Activated CD4-positive, alpha-beta memory T cell treated with anti-CD3 and anti-CD28 coated beads, Interleukin-2, amount 10 ng/mL, durations not matched to agents 7 days and 5 days (primary cell): ENCODE measurements at regions not wholly inside any gene's neighbourhood (a gene's known extent, or its start where the extent isn't known, plus 50 kb on each side); places are given as distances from the start of the nearest gene placed in this dataset.

Experiments used
- CTCF ChIA-PET: fragments of 350-600 bp; sonication (Branson Sonifier 250); formaldehyde crosslinking; loops from one replicate; lab custom pipeline; 2021; ENCODE audit warnings: antibody characterized with exemption, inconsistent platforms; lab: Charles Lee
- POLR2A ChIA-PET: fragments of 350-600 bp; sonication (Branson Sonifier 250); formaldehyde crosslinking; loops from one replicate; lab custom pipeline; 2021; ENCODE audit warnings: antibody characterized with exemption; lab: Charles Lee
- DNase-seq: peaks from one replicate; pipeline ENCODE4 v3.0.0-alpha.2; 2020
- H3K27ac Mint-ChIP-seq: one replicate; pipeline ENCODE4 v1.8.0; 2021; ENCODE audit warnings: mild to moderate bottlenecking, mixed read lengths
- H3K27me3 Mint-ChIP-seq: one replicate; pipeline ENCODE4 v1.8.0; 2021; ENCODE audit warnings: mixed read lengths
- H3K36me3 Mint-ChIP-seq: one replicate; pipeline ENCODE4 v1.8.0; 2021; ENCODE audit warnings: low read depth, mixed read lengths
- H3K4me1 Mint-ChIP-seq: one replicate; pipeline ENCODE4 v1.8.0; 2021; ENCODE audit warnings: mixed read lengths
- H3K4me3 Mint-ChIP-seq: one replicate; pipeline ENCODE4 v1.8.0; 2021; ENCODE audit warnings: mild to moderate bottlenecking, mixed read lengths
- H3K9me3 Mint-ChIP-seq: one replicate; pipeline ENCODE4 v1.8.0; 2021; ENCODE audit warnings: mixed read lengths

- POLR2A ChIA-PET, result no interaction called here
Measured at GRCh38 chr2:12649602-12650400, 66.9 kb upstream of the TRIB2 start.

GRCh38 chr2:12651641-12652040 lies 65.1 kb upstream of the TRIB2 start:
- no peak overlapping the region for H3K27ac Mint-ChIP-seq
- peaks cover 4% of the 10 kb centered on the region for H3K9me3 Mint-ChIP-seq
- H3K27me3 Mint-ChIP-seq, result peaks cover 5% of the 10 kb centered on the region
- no peak overlapping the region for H3K4me3 Mint-ChIP-seq
- ChIA-PET POLR2A (interaction anchor here (0.9 kb wide), 1 partner anchor 62 kb away, joined by 3 read pairs; no protein-coding TSS in a partner anchor), CTCF (no interaction called here)
- DNase-seq, result no peak
- H3K36me3 Mint-ChIP-seq, result no peaks in the 10 kb centered on the region
- H3K4me1 Mint-ChIP-seq, result no peaks in the 10 kb centered on the region

More at GRCh38 chr2:12649602-12650400, 66.9 kb upstream of the TRIB2 start:
- Mint-ChIP-seq H3K4me1 (no peaks in the 10 kb centered on the region), H3K27me3 (peaks cover 5% of the 10 kb centered on the region), H3K27ac (no peak overlapping the region), H3K4me3 (no peak overlapping the region), H3K9me3 (peaks cover 8% of the 10 kb centered on the region), H3K36me3 (no peaks in the 10 kb centered on the region)
- no peak for DNase-seq
- CTCF ChIA-PET, result no interaction called here

DNA sequence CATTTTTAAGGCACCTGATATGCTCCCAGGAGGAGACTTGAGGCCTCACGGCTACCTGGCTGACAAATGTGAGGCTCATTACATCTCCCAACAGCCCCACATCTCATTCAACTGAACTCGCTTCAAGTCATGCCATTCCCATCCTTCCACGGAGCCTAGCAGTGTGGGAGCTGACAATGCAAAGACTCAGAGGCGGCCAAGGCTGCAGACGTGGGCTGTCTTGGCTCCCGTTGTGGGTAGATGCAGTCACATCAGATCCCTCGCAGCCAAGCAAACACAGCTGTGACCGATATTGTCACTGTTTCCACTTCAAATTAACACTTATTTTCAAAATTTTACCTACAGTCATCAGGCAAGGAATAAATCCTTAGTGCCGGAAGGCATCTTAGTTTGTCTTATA lies 64.0 kb upstream of the TRIB2 start:
- Mint-ChIP-seq H3K27me3 (peaks cover 5% of the 10 kb centered on the region), H3K4me3 (no peak overlapping the region), H3K4me1 (peaks cover under 1% of the 10 kb centered on the region), H3K9me3 (peaks cover under 1% of the 10 kb centered on the region), H3K36me3 (no peaks in the 10 kb centered on the region), H3K27ac (no peak overlapping the region)
- ChIA-PET POLR2A (no interaction called here), CTCF (no interaction called here)
- DNase-seq, result no peak

DNA sequence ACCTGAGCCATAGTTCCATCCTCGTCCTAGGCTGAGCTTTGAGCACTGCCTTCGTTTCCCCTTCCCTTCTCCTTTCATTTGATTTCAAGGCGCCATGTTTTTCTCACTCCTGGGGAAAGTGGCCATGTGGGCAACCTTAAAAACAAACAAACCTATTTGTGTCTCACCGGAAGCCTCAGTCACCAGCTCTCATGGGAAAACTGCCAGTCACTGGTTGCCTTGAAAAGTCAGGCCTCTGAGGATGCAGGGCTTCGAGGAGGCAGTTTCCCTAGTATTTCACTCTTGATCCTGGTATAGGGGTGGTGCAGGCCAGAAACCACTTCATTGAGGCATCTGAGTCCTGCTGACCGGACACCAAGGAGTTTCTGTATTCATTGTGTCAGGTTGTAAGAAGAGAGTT lies 59.2 kb upstream of the TRIB2 start:
- Mint-ChIP-seq H3K9me3 (peaks cover 2% of the 10 kb centered on the region), H3K4me1 (peaks cover 7% of the 10 kb centered on the region), H3K36me3 (no peaks in the 10 kb centered on the region), H3K27me3 (no peaks in the 10 kb centered on the region), H3K4me3 (no peak overlapping the region), H3K27ac (no peak overlapping the region)
- CTCF ChIA-PET, result no interaction called here
- POLR2A ChIA-PET, result no interaction called here
- DNase-seq, result no peak

GRCh38 chr2:12658310-12658945 lies 58.3 kb upstream of the TRIB2 start:
- Mint-ChIP-seq H3K27ac (no peak overlapping the region), H3K4me3 (no peak overlapping the region), H3K9me3 (peaks cover 2% of the 10 kb centered on the region), H3K36me3 (no peaks in the 10 kb centered on the region), H3K27me3 (no peaks in the 10 kb centered on the region), H3K4me1 (peaks cover 7% of the 10 kb centered on the region)
- DNase-seq, result no peak
- POLR2A ChIA-PET, result no interaction called here
- CTCF ChIA-PET, result interaction anchor here (1.3 kb wide), 1 partner anchor 58 kb away, joined by 3 read pairs; the partner anchor contains the start of gene TRIB2

DNA sequence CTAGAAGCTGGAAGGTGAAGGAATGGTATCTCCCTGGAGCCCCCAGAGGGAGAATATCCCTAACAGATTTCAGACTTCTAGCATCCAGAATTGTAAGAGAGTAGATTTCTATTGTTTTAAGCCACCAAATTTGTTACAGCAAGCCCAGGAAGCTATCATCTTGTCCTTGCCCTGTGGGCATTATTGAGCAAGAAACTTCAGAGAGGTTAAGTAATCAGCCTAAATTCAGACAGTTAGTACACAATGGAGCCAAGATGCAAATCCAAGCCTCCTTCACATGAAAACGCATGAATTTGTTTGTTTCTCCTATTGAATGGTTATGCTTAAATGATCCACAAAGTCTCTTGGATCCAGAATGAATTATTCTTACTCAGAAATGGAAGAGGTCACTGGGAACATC lies 55.2 kb upstream of the TRIB2 start:
- peaks cover 7% of the 10 kb centered on the region for H3K4me1 Mint-ChIP-seq
- H3K27me3 Mint-ChIP-seq, result peaks cover 5% of the 10 kb centered on the region
- ChIA-PET POLR2A (no interaction called here), CTCF (no interaction called here)
- peaks cover 12% of the 10 kb centered on the region for H3K36me3 Mint-ChIP-seq
- DNase-seq, result no peak
- no peak overlapping the region for H3K4me3 Mint-ChIP-seq
- no peak overlapping the region for H3K27ac Mint-ChIP-seq
- H3K9me3 Mint-ChIP-seq, result peaks cover 15% of the 10 kb centered on the region

- peaks cover 12% of the 10 kb centered on the region for H3K36me3 Mint-ChIP-seq
- H3K4me1 Mint-ChIP-seq, result peaks cover under 1% of the 10 kb centered on the region
- peaks cover 18% of the 10 kb centered on the region for H3K9me3 Mint-ChIP-seq
- POLR2A ChIA-PET, result no interaction called here
- H3K27ac Mint-ChIP-seq, result no peak overlapping the region
- DNase-seq, result no peak
- peaks cover 5% of the 10 kb centered on the region for H3K27me3 Mint-ChIP-seq
- CTCF ChIA-PET, result no interaction called here
- H3K4me3 Mint-ChIP-seq, result no peak overlapping the region
Measured at GRCh38 chr2:12663306-12664037, 53.3 kb upstream of the TRIB2 start.

DNA sequence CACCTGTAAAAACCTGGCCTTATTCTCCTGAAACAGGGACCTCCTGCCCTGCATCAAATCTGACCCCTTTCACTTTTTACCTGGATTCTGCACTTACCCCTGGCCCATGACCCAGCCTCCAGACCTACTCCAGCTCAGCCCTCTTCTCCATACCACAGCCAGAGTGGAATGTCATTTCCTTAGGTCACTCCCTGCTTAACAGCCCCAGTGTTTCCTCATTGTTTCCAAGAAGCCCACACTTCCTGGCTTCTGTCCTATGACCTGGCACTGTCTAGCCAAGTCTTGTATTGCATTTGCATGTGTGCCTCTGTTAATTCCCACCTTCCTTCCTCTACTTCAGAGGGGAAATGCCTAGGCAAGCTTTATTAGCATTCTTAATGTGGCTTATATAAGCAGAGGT lies 51.4 kb upstream of the TRIB2 start:
- Mint-ChIP-seq H3K4me3 (no peak overlapping the region), H3K4me1 (no peaks in the 10 kb centered on the region), H3K27me3 (peaks cover 5% of the 10 kb centered on the region), H3K36me3 (peaks cover 12% of the 10 kb centered on the region), H3K9me3 (peaks cover 18% of the 10 kb centered on the region), H3K27ac (no peak overlapping the region)
- CTCF ChIA-PET, result no interaction called here
- POLR2A ChIA-PET, result no interaction called here
- DNase-seq, result no peak

DNA sequence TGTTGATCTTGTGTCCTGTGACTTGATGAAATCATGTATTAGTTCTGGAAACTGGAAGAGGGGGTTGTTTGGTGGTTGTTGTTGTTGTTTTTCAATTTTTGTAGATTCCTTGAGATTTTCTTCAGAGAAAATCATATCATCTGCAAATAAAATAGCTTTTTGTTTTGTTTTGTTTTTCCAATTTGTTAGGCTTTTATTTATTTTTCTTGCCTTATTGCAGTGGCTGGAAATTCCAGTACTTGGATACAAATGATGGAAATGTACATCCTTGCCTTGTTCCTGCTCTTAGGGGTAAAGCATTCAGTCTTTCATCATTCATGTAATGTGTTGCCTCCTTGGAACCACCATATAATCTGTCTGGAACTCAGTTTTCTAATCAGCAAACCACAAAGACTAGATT lies 50.3 kb upstream of the TRIB2 start:
- ChIA-PET CTCF (no interaction called here), POLR2A (no interaction called here)
- H3K27me3 Mint-ChIP-seq, result peaks cover 5% of the 10 kb centered on the region
- no peak overlapping the region for H3K27ac Mint-ChIP-seq
- DNase-seq, result no peak
- H3K4me1 Mint-ChIP-seq, result no peaks in the 10 kb centered on the region
- no peak overlapping the region for H3K4me3 Mint-ChIP-seq
- peaks cover 12% of the 10 kb centered on the region for H3K36me3 Mint-ChIP-seq
- H3K9me3 Mint-ChIP-seq, result peaks cover 18% of the 10 kb centered on the region
